HEK293 (cell line): ENCODE measurements at regions not wholly inside any gene's neighbourhood (a gene's known extent, or its start where the extent isn't known, plus 50 kb on each side); places are given as distances from the start of the nearest gene placed in this dataset.

ENCODE experiments used
- CTCF ChIA-PET: fragments of 350-600 bp; formaldehyde crosslinking; extraction: SDS; loops from one replicate; lab custom pipeline; 2021; ENCODE audit warnings: antibody characterized with exemption; lab: Yijun Ruan, JAX
- POLR2A ChIA-PET: fragments of 300-600 bp; formaldehyde crosslinking; extraction: SDS; loops from one replicate; lab custom pipeline; 2020; ENCODE audit warnings: antibody characterized with exemption, inconsistent platforms; lab: Yijun Ruan, JAX
- H3K27ac ChIP-seq: fragments of 200-500 bp; sonication (Bioruptor generic); 2 replicates; pipeline ENCODE4 v1.5.1; 2014; ENCODE audit warnings: low read depth, low read length, control low read depth, inconsistent platforms; ENCODE audit errors: extremely low read depth
- H3K36me3 ChIP-seq, 2 experiments: fragments of 200-500 bp in 1 of 2; sonication (Bioruptor generic) in 1 of 2; 1 replicate in 1 of 2; 2 replicates in 1 of 2; pipeline ENCODE4 v1.5.1; 2014 to 2017; ENCODE audit warnings: inconsistent platforms in 2 of 2, low read length in 2 of 2; ENCODE audit not compliant: control insufficient read depth in 2 of 2, insufficient read depth in 1 of 2
- H3K4me1 ChIP-seq: fragments of 200-500 bp; sonication (Bioruptor generic); 2 replicates; pipeline ENCODE4 v1.5.1; 2014; ENCODE audit warnings: mild to moderate bottlenecking, low read length, inconsistent platforms; ENCODE audit not compliant: control insufficient read depth, insufficient read depth
- H3K4me3 ChIP-seq: 2 replicates; pipeline ENCODE4 v1.5.1; 2011; ENCODE audit warnings: low read depth, mild to moderate bottlenecking, control low read depth, low read length, moderate library complexity
- H3K9me3 ChIP-seq: fragments of 200-500 bp; sonication (Bioruptor generic); 2 replicates; pipeline ENCODE4 v1.5.1; 2014; ENCODE audit warnings: low read depth, low read length, inconsistent platforms; ENCODE audit not compliant: control insufficient read depth, insufficient read depth
- HOXD13 ChIP-seq: sonication (generic); formaldehyde crosslinking; IDR thresholded peaks from 2 replicates; pipeline ENCODE4 v1.8.0; 2022; ENCODE audit warnings: missing genetic modification reagents, borderline replicate concordance
- MEIS1 ChIP-seq: sonication (generic); formaldehyde crosslinking; IDR thresholded peaks from 2 replicates; pipeline ENCODE4 v1.8.1; 2022; ENCODE audit warnings: missing genetic modification reagents, mild to moderate bottlenecking, borderline replicate concordance
- MYNN ChIP-seq: fragments of 450-650 bp; formaldehyde crosslinking; IDR thresholded peaks from 2 replicates; pipeline ENCODE4 v1.5.1; 2016; ENCODE audit warnings: missing biosample characterization, missing genetic modification characterization, borderline replicate concordance
- OVOL3 ChIP-seq: fragments of 450-650 bp; formaldehyde crosslinking; IDR thresholded peaks from 2 replicates; pipeline ENCODE4 v1.5.1; 2016; ENCODE audit warnings: missing biosample characterization, missing genetic modification characterization
- REST ChIP-seq: fragments of 450-650 bp; formaldehyde crosslinking; IDR thresholded peaks from 2 replicates; pipeline ENCODE4 v1.5.1; 2016; ENCODE audit warnings: missing biosample characterization, missing genetic modification characterization
- SCRT2 ChIP-seq: fragments of 450-650 bp; formaldehyde crosslinking; IDR thresholded peaks from 2 replicates; pipeline ENCODE4 v1.5.1; 2016; ENCODE audit warnings: missing biosample characterization, missing genetic modification characterization
- SP7 ChIP-seq: fragments of 450-650 bp; formaldehyde crosslinking; IDR thresholded peaks from 2 replicates; pipeline ENCODE4 v1.5.1; 2016; ENCODE audit warnings: missing biosample characterization, missing genetic modification characterization
- YY2 ChIP-seq: fragments of 450-650 bp; formaldehyde crosslinking; IDR thresholded peaks from 2 replicates; pipeline ENCODE4 v1.5.1; 2016; ENCODE audit warnings: missing biosample characterization, missing genetic modification characterization
- ZBTB1 ChIP-seq: fragments of 450-650 bp; formaldehyde crosslinking; IDR thresholded peaks from 2 replicates; pipeline ENCODE4 v1.5.1; 2016; ENCODE audit warnings: missing biosample characterization, missing genetic modification characterization
- ZBTB10 ChIP-seq: fragments of 450-650 bp; formaldehyde crosslinking; IDR thresholded peaks from 2 replicates; pipeline ENCODE4 v1.5.1; 2016; ENCODE audit warnings: missing biosample characterization, missing genetic modification characterization
- ZBTB49 ChIP-seq: fragments of 450-650 bp; formaldehyde crosslinking; IDR thresholded peaks from 2 replicates; pipeline ENCODE4 v1.5.1; 2016; ENCODE audit warnings: missing biosample characterization, missing genetic modification characterization, low read depth
- ZNF132 ChIP-seq: fragments of 450-650 bp; formaldehyde crosslinking; IDR thresholded peaks from 2 replicates; pipeline ENCODE4 v1.5.1; 2017; ENCODE audit warnings: missing biosample characterization, missing genetic modification characterization, borderline replicate concordance
- ZNF155 ChIP-seq: fragments of 450-650 bp; formaldehyde crosslinking; IDR thresholded peaks from 2 replicates; pipeline ENCODE4 v1.5.1; 2016; ENCODE audit warnings: missing biosample characterization, missing genetic modification characterization
- ZNF184 ChIP-seq: fragments of 450-650 bp; IDR thresholded peaks from 2 replicates; pipeline ENCODE4 v1.5.1; 2018; ENCODE audit warnings: missing biosample characterization, mild to moderate bottlenecking, missing genetic modification characterization
- ZNF19 ChIP-seq: fragments of 450-650 bp; formaldehyde crosslinking; IDR thresholded peaks from 2 replicates; pipeline ENCODE4; 2016; ENCODE audit warnings: missing biosample characterization, missing genetic modification characterization, low read depth
- ZNF26 ChIP-seq: fragments of 450-650 bp; formaldehyde crosslinking; IDR thresholded peaks from 2 replicates; pipeline ENCODE4 v1.5.1; 2016; ENCODE audit warnings: missing biosample characterization, missing genetic modification characterization
- ZNF354C ChIP-seq: fragments of 450-650 bp; formaldehyde crosslinking; IDR thresholded peaks from 2 replicates; pipeline ENCODE4 v1.5.1; 2016; ENCODE audit warnings: missing biosample characterization, missing genetic modification characterization, low read depth, borderline replicate concordance
- ZNF366 ChIP-seq: fragments of 450-650 bp; formaldehyde crosslinking; conservative IDR thresholded peaks from 2 replicates; pipeline ENCODE4 v1.5.1; 2016; ENCODE audit warnings: missing biosample characterization, missing genetic modification characterization
- ZNF433 ChIP-seq: fragments of 450-650 bp; formaldehyde crosslinking; IDR thresholded peaks from 2 replicates; pipeline ENCODE4 v1.5.1; 2016; ENCODE audit warnings: missing biosample characterization, missing genetic modification characterization, low read depth
- ZNF571 ChIP-seq: fragments of 450-650 bp; formaldehyde crosslinking; IDR thresholded peaks from 2 replicates; pipeline ENCODE4 v1.5.0; 2017; ENCODE audit warnings: missing biosample characterization, missing genetic modification characterization
- ZNF610 ChIP-seq: fragments of 450-650 bp; formaldehyde crosslinking; IDR thresholded peaks from 2 replicates; pipeline ENCODE4 v1.5.1; 2016; ENCODE audit warnings: missing biosample characterization, missing genetic modification characterization, borderline replicate concordance
- ZNF623 ChIP-seq: fragments of 450-650 bp; formaldehyde crosslinking; IDR thresholded peaks from 2 replicates; pipeline ENCODE4 v1.5.1; 2016; ENCODE audit warnings: missing biosample characterization, missing genetic modification characterization
- ZNF658 ChIP-seq: fragments of 450-650 bp; formaldehyde crosslinking; IDR thresholded peaks from 2 replicates; pipeline ENCODE4; 2016; ENCODE audit warnings: missing biosample characterization, missing genetic modification characterization
- ZNF660 ChIP-seq: fragments of 450-650 bp; IDR thresholded peaks from 2 replicates; pipeline ENCODE4 v1.5.1; 2018; ENCODE audit warnings: missing biosample characterization, mild to moderate bottlenecking, missing genetic modification characterization
- ZNF776 ChIP-seq: fragments of 450-650 bp; formaldehyde crosslinking; IDR thresholded peaks from 2 replicates; pipeline ENCODE4 v1.5.0; 2017; ENCODE audit warnings: missing biosample characterization, missing genetic modification characterization, borderline replicate concordance
- ZNF785 ChIP-seq: fragments of 450-650 bp; formaldehyde crosslinking; IDR thresholded peaks from 2 replicates; pipeline ENCODE4 v1.5.1; 2016; ENCODE audit warnings: missing biosample characterization, missing genetic modification characterization
- ZSCAN16 ChIP-seq: fragments of 450-650 bp; formaldehyde crosslinking; IDR thresholded peaks from 2 replicates; pipeline ENCODE4 v1.5.1; 2016; ENCODE audit warnings: missing biosample characterization, missing genetic modification characterization

GRCh38 chr2:57862727-57863126, 183.9 kb upstream of the VRK2 start (continued):
- TF ChIP-seq REST (tag by site-specific recombination) (no peak), ZNF433 (tag by site-specific recombination) (no peak), YY2 (tag by site-specific recombination) (no peak), ZNF184 (no peak), ZNF354C (no peak), SCRT2 (tag by site-specific recombination) (no peak), ZNF19 (tag by site-specific recombination) (no peak), ZNF623 (tag by site-specific recombination) (no peak), ZNF571 (tag by site-specific recombination) (no peak), ZNF366 (tag by site-specific recombination) (no peak), ZBTB49 (no peak), ZBTB10 (tag by site-specific recombination) (no peak)
- TF ChIP-seq, all 188 proteins: peak for 0

GRCh38 chr2:57864926-57865325, 181.7 kb upstream of the VRK2 start:
- Histone ChIP-seq H3K36me3 (no peaks in the 10 kb centered on the region), H3K4me1 (no peaks in the 10 kb centered on the region), H3K27ac (no peak overlapping the region), H3K9me3 (no peaks in the 10 kb centered on the region), H3K4me3 (no peak overlapping the region)
- ChIA-PET CTCF (interaction anchor here (0.7 kb wide), 1 partner anchor 1459 kb away, joined by 3 read pairs; no protein-coding TSS in a partner anchor), POLR2A (no interaction called here)
- no peak for TF ChIP-seq ZBTB1
- TF ChIP-seq ZNF610 (tag by site-specific recombination) = no peak
- no peak for TF ChIP-seq HOXD13 (CRISPR knock-in tag)
- no peak for TF ChIP-seq ZNF776 (tag by site-specific recombination)
- TF ChIP-seq ZNF26 = no peak
- no peak for TF ChIP-seq SP7 (tag by site-specific recombination)
- TF ChIP-seq MYNN (tag by site-specific recombination) = no peak
- no peak for TF ChIP-seq ZSCAN16 (tag by site-specific recombination)
- no peak for TF ChIP-seq ZNF132 (tag by site-specific recombination)
- TF ChIP-seq ZNF660 (tag by site-specific recombination) = no peak
- TF ChIP-seq ZNF785 (tag by site-specific recombination) = no peak
- no peak for TF ChIP-seq ZNF658 (tag by site-specific recombination)
- TF ChIP-seq ZNF155 (tag by site-specific recombination) = no peak
- no peak for TF ChIP-seq OVOL3
- no peak for TF ChIP-seq MEIS1 (CRISPR knock-in tag)
